HEK293 (cell line): ENCODE measurements at regions not wholly inside any gene's neighbourhood (a gene's known extent, or its start where the extent isn't known, plus 50 kb on each side); places are given as distances from the start of the nearest gene placed in this dataset.

ENCODE experiments used
- CTCF ChIA-PET: fragments of 350-600 bp; formaldehyde crosslinking; extraction: SDS; loops from one replicate; lab custom pipeline; 2021; ENCODE audit warnings: antibody characterized with exemption; lab: Yijun Ruan, JAX
- POLR2A ChIA-PET: fragments of 300-600 bp; formaldehyde crosslinking; extraction: SDS; loops from one replicate; lab custom pipeline; 2020; ENCODE audit warnings: antibody characterized with exemption, inconsistent platforms; lab: Yijun Ruan, JAX
- H3K27ac ChIP-seq: fragments of 200-500 bp; sonication (Bioruptor generic); 2 replicates; pipeline ENCODE4 v1.5.1; 2014; ENCODE audit warnings: low read depth, low read length, control low read depth, inconsistent platforms; ENCODE audit errors: extremely low read depth
- H3K36me3 ChIP-seq, 2 experiments: fragments of 200-500 bp in 1 of 2; sonication (Bioruptor generic) in 1 of 2; 1 replicate in 1 of 2; 2 replicates in 1 of 2; pipeline ENCODE4 v1.5.1; 2014 to 2017; ENCODE audit warnings: inconsistent platforms in 2 of 2, low read length in 2 of 2; ENCODE audit not compliant: control insufficient read depth in 2 of 2, insufficient read depth in 1 of 2
- H3K4me1 ChIP-seq: fragments of 200-500 bp; sonication (Bioruptor generic); 2 replicates; pipeline ENCODE4 v1.5.1; 2014; ENCODE audit warnings: mild to moderate bottlenecking, low read length, inconsistent platforms; ENCODE audit not compliant: control insufficient read depth, insufficient read depth
- H3K4me3 ChIP-seq: 2 replicates; pipeline ENCODE4 v1.5.1; 2011; ENCODE audit warnings: low read depth, mild to moderate bottlenecking, control low read depth, low read length, moderate library complexity
- H3K9me3 ChIP-seq: fragments of 200-500 bp; sonication (Bioruptor generic); 2 replicates; pipeline ENCODE4 v1.5.1; 2014; ENCODE audit warnings: low read depth, low read length, inconsistent platforms; ENCODE audit not compliant: control insufficient read depth, insufficient read depth
- HIC1 ChIP-seq: fragments of 450-650 bp; formaldehyde crosslinking; IDR thresholded peaks from 2 replicates; pipeline ENCODE4 v1.5.1; 2016; ENCODE audit warnings: missing biosample characterization, missing genetic modification characterization
- HOXC10 ChIP-seq: sonication (generic); formaldehyde crosslinking; IDR thresholded peaks from 2 replicates; pipeline ENCODE4 v1.8.1; 2023; ENCODE audit warnings: mild to moderate bottlenecking, missing genetic modification reagents
- KLF7 ChIP-seq: fragments of 450-650 bp; formaldehyde crosslinking; IDR thresholded peaks from 2 replicates; pipeline ENCODE4 v1.5.1; 2016; ENCODE audit warnings: missing biosample characterization, missing genetic modification characterization, borderline replicate concordance
- KLF9 ChIP-seq: fragments of 450-650 bp; formaldehyde crosslinking; IDR thresholded peaks from 2 replicates; pipeline ENCODE4 v1.5.1; 2016; ENCODE audit warnings: missing biosample characterization, missing genetic modification characterization, low read depth
- PBX3 ChIP-seq: sonication (generic); formaldehyde crosslinking; IDR thresholded peaks from 2 replicates; pipeline ENCODE4 v1.8.1; 2022; ENCODE audit warnings: mild to moderate bottlenecking, moderate library complexity, missing genetic modification reagents
- PRDM6 ChIP-seq: fragments of 450-650 bp; formaldehyde crosslinking; IDR thresholded peaks from 2 replicates; pipeline ENCODE4 v1.5.1; 2017; ENCODE audit warnings: missing biosample characterization, missing genetic modification characterization
- SCRT1 ChIP-seq: fragments of 450-650 bp; formaldehyde crosslinking; IDR thresholded peaks from 2 replicates; pipeline ENCODE4 v1.5.1; 2016; ENCODE audit warnings: missing biosample characterization, missing genetic modification characterization, borderline replicate concordance
- ZFP41 ChIP-seq: fragments of 450-650 bp; formaldehyde crosslinking; IDR thresholded peaks from 2 replicates; pipeline ENCODE4 v1.5.1; 2016; ENCODE audit warnings: missing biosample characterization, missing genetic modification characterization, borderline replicate concordance
- ZNF350 ChIP-seq: fragments of 450-650 bp; formaldehyde crosslinking; IDR thresholded peaks from 2 replicates; pipeline ENCODE4 v1.5.0; 2017; ENCODE audit warnings: missing biosample characterization, mild to moderate bottlenecking, missing genetic modification characterization
- ZNF549 ChIP-seq: fragments of 450-650 bp; IDR thresholded peaks from 2 replicates; pipeline ENCODE4 v1.5.1; 2018; ENCODE audit warnings: missing biosample characterization, missing genetic modification characterization, mild to moderate bottlenecking, inconsistent platforms, moderate library complexity
- ZNF561 ChIP-seq: fragments of 450-650 bp; IDR thresholded peaks from 2 replicates; pipeline ENCODE4 v1.5.1; 2018; ENCODE audit warnings: missing biosample characterization, missing genetic modification characterization, borderline replicate concordance
- ZNF658 ChIP-seq: fragments of 450-650 bp; formaldehyde crosslinking; IDR thresholded peaks from 2 replicates; pipeline ENCODE4; 2016; ENCODE audit warnings: missing biosample characterization, missing genetic modification characterization
- ZNF776 ChIP-seq: fragments of 450-650 bp; formaldehyde crosslinking; IDR thresholded peaks from 2 replicates; pipeline ENCODE4 v1.5.0; 2017; ENCODE audit warnings: missing biosample characterization, missing genetic modification characterization, borderline replicate concordance
- ZNF791 ChIP-seq: fragments of 450-650 bp; formaldehyde crosslinking; IDR thresholded peaks from 2 replicates; pipeline ENCODE4 v1.5.1; 2016; ENCODE audit warnings: missing biosample characterization, missing genetic modification characterization
- TF ChIP-seq, protein P1 (sequence below): fragments of 450-650 bp; formaldehyde crosslinking; IDR thresholded peaks from 2 replicates; pipeline ENCODE4 v1.5.1; 2016; ENCODE audit warnings: missing biosample characterization, missing genetic modification characterization
- TF ChIP-seq, protein P2 (sequence below): fragments of 450-650 bp; IDR thresholded peaks from 2 replicates; pipeline ENCODE4 v1.5.1; 2018; ENCODE audit warnings: missing biosample characterization, missing genetic modification characterization

DNA sequence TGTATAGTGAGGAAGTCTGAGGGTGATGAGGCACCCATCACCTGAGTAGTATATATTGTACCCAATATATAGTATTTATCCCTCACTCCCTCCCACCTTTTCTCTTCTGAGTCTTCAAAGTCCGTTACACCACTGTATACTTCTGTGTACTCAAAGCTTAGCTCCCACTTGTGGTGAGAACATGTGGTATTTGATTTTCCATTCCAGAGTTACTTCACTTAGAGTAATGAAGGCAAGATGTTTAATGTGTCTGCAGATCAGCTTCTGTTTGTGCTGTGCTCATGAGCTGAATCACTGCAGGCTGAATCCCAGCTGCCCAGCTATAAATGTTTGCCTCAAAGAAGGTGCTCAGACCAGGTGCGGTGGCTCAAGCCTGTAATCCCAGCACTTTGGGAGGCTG, 139.3 kb upstream of the FOXA2 start (continued):
- no peak for TF ChIP-seq KLF9 (tag by site-specific recombination)

- no peak overlapping the region for H3K27ac ChIP-seq
- POLR2A ChIA-PET: no interaction called here
- TF ChIP-seq, protein P1, sequence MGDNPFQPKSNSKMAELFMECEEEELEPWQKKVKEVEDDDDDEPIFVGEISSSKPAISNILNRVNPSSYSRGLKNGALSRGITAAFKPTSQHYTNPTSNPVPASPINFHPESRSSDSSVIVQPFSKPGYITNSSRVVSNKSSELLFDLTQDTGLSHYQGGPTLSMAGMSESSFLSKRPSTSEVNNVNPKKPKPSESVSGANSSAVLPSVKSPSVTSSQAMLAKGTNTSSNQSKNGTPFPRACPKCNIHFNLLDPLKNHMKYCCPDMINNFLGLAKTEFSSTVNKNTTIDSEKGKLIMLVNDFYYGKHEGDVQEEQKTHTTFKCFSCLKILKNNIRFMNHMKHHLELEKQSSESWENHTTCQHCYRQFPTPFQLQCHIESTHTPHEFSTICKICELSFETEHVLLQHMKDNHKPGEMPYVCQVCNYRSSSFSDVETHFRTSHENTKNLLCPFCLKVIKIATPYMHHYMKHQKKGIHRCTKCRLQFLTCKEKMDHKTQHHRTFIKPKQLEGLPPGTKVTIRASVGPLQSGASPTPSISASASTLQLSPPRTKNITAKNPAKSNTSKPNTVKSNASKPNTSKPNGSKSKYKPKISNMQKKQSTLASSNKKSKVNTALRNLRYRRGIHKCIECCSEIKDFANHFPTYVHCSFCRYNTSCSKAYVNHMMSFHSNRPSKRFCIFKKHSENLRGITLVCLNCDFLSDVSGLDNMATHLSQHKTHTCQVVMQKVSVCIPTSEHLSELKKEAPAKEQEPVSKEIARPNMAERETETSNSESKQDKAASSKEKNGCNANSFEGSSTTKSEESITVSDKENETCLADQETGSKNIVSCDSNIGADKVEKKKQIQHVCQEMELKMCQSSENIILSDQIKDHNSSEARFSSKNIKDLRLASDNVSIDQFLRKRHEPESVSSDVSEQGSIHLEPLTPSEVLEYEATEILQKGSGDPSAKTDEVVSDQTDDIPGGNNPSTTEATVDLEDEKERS (tag by site-specific recombination): no peak
- TF ChIP-seq HOXC10 (CRISPR knock-in tag) (no peak), SCRT1 (tag by site-specific recombination) (no peak), ZNF561 (no peak), HIC1 (tag by site-specific recombination) (no peak), ZNF658 (tag by site-specific recombination) (no peak), ZNF776 (tag by site-specific recombination) (no peak), PBX3 (no peak), ZNF791 (no peak), ZNF350 (tag by site-specific recombination) (no peak), ZNF549 (tag by site-specific recombination) (no peak), ZFP41 (tag by site-specific recombination) (no peak)
- no peak overlapping the region for H3K4me3 ChIP-seq
- CTCF ChIA-PET: interaction anchor here (0.7 kb wide), 1 partner anchor 718 kb away, joined by 5 read pairs; no protein-coding TSS in a partner anchor
- H3K4me1 ChIP-seq: no peaks in the 10 kb centered on the region
- H3K9me3 ChIP-seq: no peaks in the 10 kb centered on the region
- no peaks in the 10 kb centered on the region for H3K36me3 ChIP-seq
These were observed 143.9 kb upstream of the FOXA2 start for GRCh38 chr20:22728146-22728745.

DNA sequence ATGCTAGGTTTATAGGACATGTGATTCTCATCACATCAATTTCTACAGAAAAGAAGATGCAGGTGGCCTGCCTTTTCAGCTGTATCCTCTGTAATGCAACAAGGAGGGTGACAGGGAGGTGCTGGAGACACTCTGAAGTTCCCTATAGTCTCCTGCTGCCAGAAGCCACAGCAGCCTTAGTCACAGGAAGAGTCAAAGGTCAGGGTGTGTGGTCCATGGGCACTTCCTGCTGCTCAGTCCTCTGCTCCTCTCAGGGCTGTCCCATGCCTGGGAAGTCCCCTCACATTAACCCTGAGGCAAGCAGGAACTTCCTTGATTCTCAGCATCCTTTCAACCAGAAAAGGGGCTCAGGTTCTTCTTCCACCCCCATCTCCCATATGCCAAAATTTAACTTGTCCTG, 144.8 kb upstream of the FOXA2 start:
- CTCF ChIA-PET: no interaction called here
- POLR2A ChIA-PET: no interaction called here
- TF ChIP-seq, protein P2, sequence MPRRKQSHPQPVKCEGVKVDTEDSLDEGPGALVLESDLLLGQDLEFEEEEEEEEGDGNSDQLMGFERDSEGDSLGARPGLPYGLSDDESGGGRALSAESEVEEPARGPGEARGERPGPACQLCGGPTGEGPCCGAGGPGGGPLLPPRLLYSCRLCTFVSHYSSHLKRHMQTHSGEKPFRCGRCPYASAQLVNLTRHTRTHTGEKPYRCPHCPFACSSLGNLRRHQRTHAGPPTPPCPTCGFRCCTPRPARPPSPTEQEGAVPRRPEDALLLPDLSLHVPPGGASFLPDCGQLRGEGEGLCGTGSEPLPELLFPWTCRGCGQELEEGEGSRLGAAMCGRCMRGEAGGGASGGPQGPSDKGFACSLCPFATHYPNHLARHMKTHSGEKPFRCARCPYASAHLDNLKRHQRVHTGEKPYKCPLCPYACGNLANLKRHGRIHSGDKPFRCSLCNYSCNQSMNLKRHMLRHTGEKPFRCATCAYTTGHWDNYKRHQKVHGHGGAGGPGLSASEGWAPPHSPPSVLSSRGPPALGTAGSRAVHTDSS (tag by site-specific recombination): no peak
- no peak for TF ChIP-seq PRDM6 (tag by site-specific recombination)
- TF ChIP-seq KLF7 (tag by site-specific recombination): no peak

More for the DNA sequence above, 144.8 kb upstream of the FOXA2 start:
- no peak overlapping the region for H3K4me3 ChIP-seq
- no peaks in the 10 kb centered on the region for H3K9me3 ChIP-seq
- no peaks in the 10 kb centered on the region for H3K4me1 ChIP-seq
- H3K27ac ChIP-seq: no peak overlapping the region
- H3K36me3 ChIP-seq: no peaks in the 10 kb centered on the region
